Chondrocyte (in vitro differentiated cells): ENCODE measurements at regions not wholly inside any gene's neighbourhood (a gene's known extent, or its start where the extent isn't known, plus 50 kb on each side); places are given as distances from the start of the nearest gene placed in this dataset.

Experiments
- DNase-seq: peaks from one replicate; pipeline ENCODE4 v3.0.0; 2021; ENCODE audit warnings: mixed read lengths, low spot score
- H3K27ac Mint-ChIP-seq: one replicate; pipeline ENCODE4 v1.8.0; 2021; ENCODE audit warnings: mild to moderate bottlenecking, moderate library complexity, mixed read lengths; ENCODE audit not compliant: unreplicated experiment
- H3K27me3 Mint-ChIP-seq: 2 replicates; pipeline ENCODE4 v1.8.0; 2021; ENCODE audit warnings: low read depth, mixed read lengths
- H3K36me3 Mint-ChIP-seq: 2 replicates; pipeline ENCODE4 v1.8.0; 2021; ENCODE audit warnings: low read depth, mixed read lengths
- H3K4me1 Mint-ChIP-seq: 2 replicates; pipeline ENCODE4 v1.8.0; 2021; ENCODE audit warnings: low read depth, mild to moderate bottlenecking, mixed read lengths
- H3K4me3 Mint-ChIP-seq: one replicate; pipeline ENCODE4 v1.8.0; 2021; ENCODE audit warnings: mild to moderate bottlenecking, moderate library complexity, mixed read lengths; ENCODE audit not compliant: unreplicated experiment
- H3K9me3 Mint-ChIP-seq: 2 replicates; pipeline ENCODE4 v1.8.0; 2021; ENCODE audit warnings: low read depth, mixed read lengths
- TF ChIP-seq, protein P1 (sequence below): fragments of 200-600 bp; sonication (generic); IDR thresholded peaks from 2 replicates; pipeline ENCODE4 v1.5.0; 2021; ENCODE audit warnings: antibody characterized with exemption, mild to moderate bottlenecking, moderate library complexity

DNA sequence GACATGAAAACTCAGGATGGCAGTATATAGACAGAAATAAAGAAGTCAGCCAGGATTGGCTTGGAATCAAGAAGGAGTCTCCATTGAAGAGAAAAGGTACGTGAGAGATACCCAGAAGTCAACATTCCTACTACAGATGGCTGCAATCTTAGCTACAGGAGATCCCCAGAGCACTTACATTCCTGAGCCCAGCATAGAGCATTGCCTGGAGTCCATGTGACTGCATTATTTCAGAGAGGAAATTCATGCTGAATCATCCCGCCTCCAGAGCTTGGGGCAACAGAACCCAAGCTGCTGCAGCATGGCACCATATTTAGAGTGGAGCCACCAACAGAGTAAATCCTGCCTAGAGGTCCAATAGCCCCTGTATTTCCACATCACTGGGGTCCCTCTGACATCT is 125.0 kb upstream of the GRIK2 start:
- no peaks in the 10 kb centered on the region for H3K4me1 Mint-ChIP-seq
- H3K27me3 Mint-ChIP-seq = no peaks in the 10 kb centered on the region
- TF ChIP-seq, protein P1, sequence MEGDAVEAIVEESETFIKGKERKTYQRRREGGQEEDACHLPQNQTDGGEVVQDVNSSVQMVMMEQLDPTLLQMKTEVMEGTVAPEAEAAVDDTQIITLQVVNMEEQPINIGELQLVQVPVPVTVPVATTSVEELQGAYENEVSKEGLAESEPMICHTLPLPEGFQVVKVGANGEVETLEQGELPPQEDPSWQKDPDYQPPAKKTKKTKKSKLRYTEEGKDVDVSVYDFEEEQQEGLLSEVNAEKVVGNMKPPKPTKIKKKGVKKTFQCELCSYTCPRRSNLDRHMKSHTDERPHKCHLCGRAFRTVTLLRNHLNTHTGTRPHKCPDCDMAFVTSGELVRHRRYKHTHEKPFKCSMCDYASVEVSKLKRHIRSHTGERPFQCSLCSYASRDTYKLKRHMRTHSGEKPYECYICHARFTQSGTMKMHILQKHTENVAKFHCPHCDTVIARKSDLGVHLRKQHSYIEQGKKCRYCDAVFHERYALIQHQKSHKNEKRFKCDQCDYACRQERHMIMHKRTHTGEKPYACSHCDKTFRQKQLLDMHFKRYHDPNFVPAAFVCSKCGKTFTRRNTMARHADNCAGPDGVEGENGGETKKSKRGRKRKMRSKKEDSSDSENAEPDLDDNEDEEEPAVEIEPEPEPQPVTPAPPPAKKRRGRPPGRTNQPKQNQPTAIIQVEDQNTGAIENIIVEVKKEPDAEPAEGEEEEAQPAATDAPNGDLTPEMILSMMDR = no peak
- no peak for DNase-seq
- no peak overlapping the region for H3K4me3 Mint-ChIP-seq
- H3K27ac Mint-ChIP-seq = no peak overlapping the region
- H3K9me3 Mint-ChIP-seq = peaks cover 18% of the 10 kb centered on the region
- H3K36me3 Mint-ChIP-seq = peaks cover 4% of the 10 kb centered on the region

DNA sequence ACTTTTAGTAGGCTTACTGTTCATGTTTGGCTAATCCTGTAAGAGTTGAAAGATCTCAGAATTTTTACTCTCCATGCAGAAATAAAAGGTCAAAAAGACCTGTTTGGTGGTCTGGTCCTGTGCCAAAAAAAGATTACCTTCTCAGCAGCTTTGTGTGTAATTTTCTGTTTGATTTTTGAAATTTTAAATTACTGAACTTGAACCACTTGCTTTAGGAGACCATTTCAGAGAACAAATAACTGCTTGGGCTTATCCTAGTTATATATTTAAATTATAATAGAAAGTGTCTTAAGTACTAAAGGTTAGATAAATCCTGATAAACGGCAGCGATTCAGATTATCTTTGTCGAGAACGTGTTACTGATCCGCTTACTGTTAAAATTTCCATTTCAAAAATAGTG is 118.3 kb upstream of the GRIK2 start:
- TF ChIP-seq, protein P1 = no peak
- H3K27me3 Mint-ChIP-seq = no peaks in the 10 kb centered on the region
- peaks cover 10% of the 10 kb centered on the region for H3K9me3 Mint-ChIP-seq
- H3K4me3 Mint-ChIP-seq = no peak overlapping the region
- H3K27ac Mint-ChIP-seq = no peak overlapping the region
- H3K36me3 Mint-ChIP-seq = peaks cover 3% of the 10 kb centered on the region
- no peaks in the 10 kb centered on the region for H3K4me1 Mint-ChIP-seq
- DNase-seq = no peak

DNA sequence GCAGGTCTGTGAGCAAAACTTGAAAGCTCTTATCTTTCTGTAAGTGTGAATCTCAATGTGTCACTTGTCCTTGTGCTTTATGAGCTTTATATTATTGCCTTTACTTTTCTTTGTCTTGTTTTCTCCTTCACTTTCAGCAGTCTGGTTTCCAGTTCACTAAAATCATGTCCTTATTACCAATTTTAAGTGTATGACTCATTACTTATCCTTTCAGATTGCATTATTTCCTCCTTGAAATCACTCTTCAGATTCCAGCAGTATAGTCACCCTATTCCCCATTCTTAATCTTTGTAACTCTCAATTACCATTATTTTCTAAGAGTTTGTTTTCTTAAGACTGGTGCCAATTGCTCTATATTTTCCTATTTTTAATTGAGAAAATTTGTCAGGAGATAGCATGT is 117.4 kb upstream of the GRIK2 start:
- TF ChIP-seq, protein P1 = no peak
- no peak overlapping the region for H3K27ac Mint-ChIP-seq
- peaks cover 10% of the 10 kb centered on the region for H3K9me3 Mint-ChIP-seq
- no peak for DNase-seq
- no peak overlapping the region for H3K4me3 Mint-ChIP-seq
- no peaks in the 10 kb centered on the region for H3K4me1 Mint-ChIP-seq
- H3K36me3 Mint-ChIP-seq = peaks cover 3% of the 10 kb centered on the region
- no peaks in the 10 kb centered on the region for H3K27me3 Mint-ChIP-seq

DNA sequence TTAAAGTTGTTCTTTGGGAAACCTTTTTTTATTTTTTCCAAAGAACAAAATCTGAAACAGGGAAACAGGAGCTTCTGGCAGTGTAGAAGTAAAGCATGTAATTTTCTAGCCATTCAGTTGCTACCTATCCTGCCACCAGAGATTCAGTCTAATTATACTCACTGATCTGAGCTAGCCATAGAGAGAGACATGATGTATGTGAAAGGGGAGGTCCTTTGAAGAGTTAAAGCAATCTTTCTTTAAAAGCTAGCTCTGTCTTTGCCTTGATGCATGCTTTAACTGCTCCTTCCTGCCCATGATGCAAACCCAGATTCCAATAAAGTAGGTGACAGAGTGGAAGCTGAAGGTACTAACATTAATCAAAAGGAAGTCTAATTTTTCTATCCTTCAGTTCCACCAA is 114.1 kb upstream of the GRIK2 start:
- DNase-seq = no peak
- no peaks in the 10 kb centered on the region for H3K9me3 Mint-ChIP-seq
- TF ChIP-seq, protein P1 = no peak
- H3K36me3 Mint-ChIP-seq = no peaks in the 10 kb centered on the region
- no peak overlapping the region for H3K27ac Mint-ChIP-seq
- H3K4me1 Mint-ChIP-seq = no peaks in the 10 kb centered on the region
- H3K4me3 Mint-ChIP-seq = no peak overlapping the region
- H3K27me3 Mint-ChIP-seq = no peaks in the 10 kb centered on the region

DNA sequence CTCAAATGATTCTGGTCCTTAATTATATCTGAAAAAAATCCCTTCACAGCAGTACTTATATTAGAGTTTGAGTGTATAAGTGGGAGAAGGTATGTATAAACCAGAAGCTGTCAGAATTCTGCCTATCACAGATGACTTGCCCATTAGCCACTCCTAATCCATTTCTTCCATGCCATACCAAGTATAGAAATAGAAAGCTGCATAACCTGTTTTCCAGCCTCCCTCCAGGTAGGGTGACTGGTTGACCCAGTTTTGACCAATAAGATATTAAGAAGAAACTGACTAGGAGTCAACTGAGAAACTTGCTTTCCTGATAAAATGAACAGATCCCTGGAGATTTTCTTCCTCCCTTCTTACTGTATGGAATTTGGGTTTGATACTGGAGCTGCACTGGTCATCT is 112.2 kb upstream of the GRIK2 start:
- Mint-ChIP-seq H3K9me3 (no peaks in the 10 kb centered on the region), H3K4me1 (no peaks in the 10 kb centered on the region), H3K4me3 (no peak overlapping the region), H3K27me3 (no peaks in the 10 kb centered on the region), H3K36me3 (no peaks in the 10 kb centered on the region), H3K27ac (no peak overlapping the region)
- DNase-seq = no peak
- TF ChIP-seq, protein P1 = no peak
